ENCODE measurements at regions not wholly inside any gene's neighbourhood (a gene's known extent, or its start where the extent isn't known, plus 50 kb on each side); places are given as distances from the start of the nearest gene placed in this dataset.
A peak's percentile ranks its signal among the peaks of the same experiment; 100 is the strongest.

- peak; percentile 10 for DNase-seq
Measured at GRCh38 chr3:41053220-41053619, 146.1 kb upstream of the CTNNB1 start.

DNA sequence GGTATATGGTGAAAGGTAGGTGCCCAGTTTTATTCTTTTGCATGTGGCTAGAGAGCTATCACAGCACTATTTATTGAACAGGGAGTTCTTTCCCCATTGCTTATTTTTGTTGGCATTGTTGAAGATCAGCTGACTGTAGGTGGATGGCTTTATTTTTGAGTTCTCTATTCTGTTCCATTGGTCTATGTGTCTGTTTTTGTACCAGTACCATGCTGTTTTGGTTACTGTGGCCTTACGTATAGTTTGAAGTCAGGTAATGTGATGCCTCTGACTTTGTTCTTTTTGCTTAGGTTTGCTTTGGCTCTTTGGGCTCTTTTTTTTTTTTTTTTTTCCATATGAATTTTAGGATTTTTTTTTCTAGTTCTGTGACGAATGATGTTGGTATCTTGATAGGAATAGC lies 139.2 kb upstream of the CTNNB1 start:
- DNase-seq, result no peak

GRCh38 chr3:41064070-41064469 lies 135.2 kb upstream of the CTNNB1 start:
- no peak for DNase-seq

GRCh38 chr3:41064526-41064925 lies 134.8 kb upstream of the CTNNB1 start:
- no peak for DNase-seq

GRCh38 chr3:41065340-41065739 lies 134.0 kb upstream of the CTNNB1 start:
- DNase-seq, result no peak

- DNase-seq, result no peak
Measured at GRCh38 chr3:41073190-41073589, 126.1 kb upstream of the CTNNB1 start.

DNA sequence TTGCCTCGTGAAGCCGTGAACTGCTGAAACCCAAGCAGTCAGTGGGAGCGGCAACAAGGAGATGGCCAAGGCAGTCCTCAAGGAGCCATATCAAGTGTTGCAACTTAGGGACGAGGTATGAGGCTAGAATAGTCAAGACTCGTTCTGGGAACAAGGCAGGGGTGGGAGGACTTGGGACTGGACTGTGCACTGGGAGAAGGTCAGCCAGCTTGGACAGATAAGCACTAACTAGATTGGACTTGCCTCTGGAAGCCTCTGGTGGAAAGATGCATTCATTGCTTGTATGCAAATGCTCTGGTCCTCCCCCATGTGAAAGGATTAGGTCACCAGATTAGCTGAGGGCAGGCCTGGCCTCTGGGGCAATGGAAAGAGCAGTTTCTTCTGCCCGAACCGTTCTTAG lies 123.3 kb upstream of the CTNNB1 start:
- DNase-seq, result no peak

GRCh38 chr3:41076399-41076798 lies 122.9 kb upstream of the CTNNB1 start:
- DNase-seq, result no peak

DNA sequence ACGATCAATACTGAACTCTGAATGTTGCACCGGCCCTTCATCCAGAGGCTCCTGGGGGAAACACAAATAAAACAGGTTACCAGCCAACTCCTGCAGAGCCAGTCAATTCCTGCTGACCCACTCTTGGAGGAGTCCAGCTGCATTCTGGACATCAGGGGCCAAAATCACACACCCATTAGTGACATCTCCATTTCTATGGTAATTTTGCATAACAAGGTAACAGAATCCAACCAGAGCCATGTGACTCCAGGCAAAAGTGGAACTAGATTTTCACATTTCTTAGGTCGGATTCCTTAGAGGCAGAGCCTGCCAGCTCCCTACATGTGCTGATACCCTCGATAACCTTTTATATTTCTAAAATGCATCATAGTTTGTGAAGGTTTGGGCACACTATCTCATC lies 119.2 kb upstream of the CTNNB1 start:
- no peak for DNase-seq

GRCh38 chr3:41088882-41089281 lies 110.4 kb upstream of the CTNNB1 start:
- DNase-seq, result no peak

- no peak for DNase-seq
Measured at GRCh38 chr3:41089566-41089965, 109.7 kb upstream of the CTNNB1 start.

DNA sequence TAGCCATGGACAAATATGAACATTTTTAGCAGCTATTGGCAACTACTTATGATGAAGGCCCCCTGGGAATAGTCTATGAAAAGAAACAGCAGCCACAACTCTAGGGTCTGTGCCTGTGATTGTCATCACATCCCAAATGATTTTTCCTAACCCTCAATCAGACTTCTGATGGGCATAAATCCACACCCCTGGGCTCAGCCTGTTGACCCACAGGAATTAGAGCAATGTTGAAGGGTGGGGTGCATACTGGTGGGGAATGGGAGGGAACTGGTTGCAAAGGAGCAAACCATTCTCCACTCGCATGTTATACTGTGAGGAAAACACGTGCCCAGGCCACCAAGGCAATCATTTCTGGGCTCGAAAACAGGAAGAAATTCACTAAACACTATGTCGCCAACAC lies 106.5 kb upstream of the CTNNB1 start:
- no peak for DNase-seq

- no peak for DNase-seq
Measured at GRCh38 chr3:41093476-41093875, 105.8 kb upstream of the CTNNB1 start.

- no peak for DNase-seq
Measured at GRCh38 chr3:41094351-41094750, 105.0 kb upstream of the CTNNB1 start.

DNA sequence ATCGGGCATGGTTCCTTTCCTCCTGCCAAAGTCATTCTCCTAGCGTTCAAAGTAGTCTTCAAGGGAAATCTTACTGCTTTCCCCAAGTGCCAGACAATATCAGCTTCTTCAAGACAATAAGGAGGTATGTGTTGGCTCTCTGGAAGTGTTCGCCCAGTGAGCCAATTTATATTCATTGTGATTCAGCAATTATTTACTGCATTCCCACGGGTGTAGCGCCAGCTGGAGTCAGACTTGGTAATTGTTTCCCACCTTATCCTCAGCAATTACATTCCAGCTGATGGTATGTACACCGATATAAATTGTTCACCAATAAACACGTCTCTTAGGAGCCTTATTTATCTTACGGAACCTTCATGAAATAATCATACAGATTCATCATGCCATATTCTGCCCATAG lies 103.6 kb upstream of the CTNNB1 start:
- DNase-seq, result no peak

- DNase-seq, result no peak
Measured at GRCh38 chr3:41097896-41098496, 101.3 kb upstream of the CTNNB1 start.

- no peak for DNase-seq
Measured at GRCh38 chr3:41101231-41101630, 98.1 kb upstream of the CTNNB1 start.

GRCh38 chr3:41102053-41102556 lies 97.2 kb upstream of the CTNNB1 start:
- no peak for DNase-seq

- no peak for DNase-seq
Measured at GRCh38 chr3:41102750-41103149, 96.6 kb upstream of the CTNNB1 start.

DNA sequence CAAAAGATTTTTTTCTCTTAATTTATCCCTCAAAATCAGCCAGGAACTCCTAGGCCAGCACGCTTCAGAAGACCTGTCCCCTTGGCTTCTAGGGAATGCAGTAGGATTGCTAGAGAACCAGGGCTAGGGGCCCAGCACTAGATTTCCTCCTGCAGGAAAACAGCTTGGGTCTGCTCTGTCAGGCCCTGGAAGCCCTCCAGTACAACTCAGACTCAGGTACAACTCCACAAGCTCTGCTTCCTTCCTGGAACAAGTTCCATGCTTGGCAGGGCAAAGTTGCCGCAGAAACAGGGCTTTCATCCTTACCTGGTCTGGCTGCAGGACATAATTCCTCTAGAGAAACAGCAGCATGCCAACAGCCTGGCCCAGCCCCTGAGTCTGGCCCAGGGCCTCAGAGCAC lies 96.1 kb upstream of the CTNNB1 start:
- DNase-seq, result no peak

GRCh38 chr3:41104147-41104546 lies 95.2 kb upstream of the CTNNB1 start:
- no peak for DNase-seq

- DNase-seq, result no peak
Measured at GRCh38 chr3:41106691-41107090, 92.6 kb upstream of the CTNNB1 start.

DNA sequence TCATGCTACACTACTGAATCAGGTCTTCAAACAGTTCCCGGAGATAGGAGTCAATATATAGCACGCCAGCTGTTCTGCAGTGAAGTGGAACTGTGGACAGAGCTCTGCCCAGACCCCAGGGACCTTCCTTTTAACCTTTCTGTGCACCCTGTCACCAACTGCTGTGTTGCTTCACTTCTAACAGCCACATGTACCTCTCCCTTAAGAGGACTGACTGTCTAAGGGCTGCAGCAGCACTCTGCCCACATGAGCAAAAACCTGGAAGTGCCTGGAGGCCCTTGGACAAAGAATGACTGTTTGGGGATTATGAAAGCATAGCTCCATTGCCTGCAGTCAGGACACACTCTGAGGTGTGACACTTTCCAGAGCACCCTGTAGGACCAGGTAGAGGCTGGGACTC lies 88.3 kb upstream of the CTNNB1 start:
- no peak for DNase-seq

DNA sequence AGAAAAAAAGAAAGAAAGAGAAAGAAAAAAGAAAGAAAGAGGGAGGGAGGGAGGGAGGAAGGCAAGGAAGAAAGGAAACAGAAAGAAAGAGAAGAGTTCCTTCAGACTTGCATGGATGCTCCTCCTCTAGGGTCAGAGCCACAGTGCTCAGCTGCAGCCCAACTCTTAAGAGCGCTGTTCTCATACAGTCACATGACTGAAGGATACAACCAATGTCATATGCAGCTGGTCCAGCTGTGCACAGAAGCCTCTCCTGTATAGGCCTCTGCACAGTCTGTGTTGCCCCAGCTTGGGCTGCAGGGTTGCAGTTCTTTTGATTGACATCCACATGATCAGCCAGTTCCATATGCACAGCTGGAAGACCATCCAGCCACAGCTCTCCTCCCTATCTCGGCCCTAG lies 86.8 kb upstream of the CTNNB1 start:
- DNase-seq, result no peak

GRCh38 chr3:41115069-41115468 lies 84.2 kb upstream of the CTNNB1 start:
- no peak for DNase-seq

DNA sequence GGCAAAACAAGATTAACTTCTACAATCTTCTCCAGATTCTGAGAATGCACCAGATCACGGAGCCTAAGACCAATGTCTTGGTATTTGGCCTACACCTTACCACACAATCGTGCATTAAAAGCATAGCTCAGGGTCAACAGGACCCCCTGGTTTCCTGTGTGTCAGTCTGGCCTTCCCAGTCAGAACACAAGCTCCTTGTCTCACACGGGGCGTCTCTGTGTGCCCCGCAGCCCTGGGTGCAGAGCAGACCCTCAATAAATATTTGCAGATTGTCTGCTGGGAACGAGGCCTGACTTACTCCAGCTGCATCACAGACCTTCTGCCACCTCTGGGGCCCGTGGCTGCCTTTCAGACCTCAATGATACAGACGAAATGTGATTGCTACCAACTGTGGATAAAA lies 82.5 kb upstream of the CTNNB1 start:
- no peak for DNase-seq
